Peyer's patch (tissue), 4 donors: ENCODE measurements at regions not wholly inside any gene's neighbourhood (a gene's known extent, or its start where the extent isn't known, plus 50 kb on each side); places are given as distances from the start of the nearest gene placed in this dataset.

Experiments
- CTCF ChIP-seq, 6 experiments: fragments of 450-650 bp in 4 of 6; fragments of 200-600 bp in 2 of 6; sonication (generic) in 1 of 6; IDR thresholded peaks; one replicate each; pipeline ENCODE4 v1.5.1; 2017 to 2019; ENCODE audit warnings: antibody characterized with exemption in 6 of 6, mild to moderate bottlenecking in 3 of 6, moderate library complexity in 1 of 6
- POLR2A ChIP-seq, 2 donors: fragments of 450-650 bp; IDR thresholded peaks; one replicate each; pipeline ENCODE4 v1.5.1; 2017; ENCODE audit warnings: antibody characterized with exemption in 2 of 2, mild to moderate bottlenecking in 2 of 2, moderate library complexity in 2 of 2

GRCh38 chr10:3834947-3835346 is 49.9 kb upstream of the KLF6 start:
- no peak for TF ChIP-seq POLR2A (IDR thresholded peaks at IDR 0.05)
- no peak for TF ChIP-seq CTCF (IDR thresholded peaks at IDR 0.05)
